WTC11 (cell line): ENCODE measurements at regions not wholly inside any gene's neighbourhood (a gene's known extent, or its start where the extent isn't known, plus 50 kb on each side); places are given as distances from the start of the nearest gene placed in this dataset.

Source experiments
- ATAC-seq: fragments of 200-7000 bp; cut with Tn5 transposase; 2 replicates; pipeline ENCODE4 v1.10.0; 2021; ENCODE audit warnings: mild to moderate bottlenecking, moderate library complexity
- CTCF ChIA-PET: fragments of 300-600 bp; sonication (Branson Sonifier 250); formaldehyde crosslinking; loops from one replicate; lab custom pipeline; 2021; ENCODE audit warnings: antibody characterized with exemption; lab: Charles Lee
- POLR2A ChIA-PET: fragments of 350-600 bp; sonication (Branson Sonifier 250); formaldehyde crosslinking; loops from one replicate; lab custom pipeline; 2021; ENCODE audit warnings: antibody characterized with exemption; lab: Charles Lee
- DNase-seq: peaks from one replicate; pipeline ENCODE4 v3.0.0; 2021; ENCODE audit warnings: low spot score
- H3K27ac Mint-ChIP-seq: 2 replicates; pipeline ENCODE4 v1.8.0; 2021; ENCODE audit warnings: mixed read lengths
- H3K27me3 Mint-ChIP-seq: 2 replicates; pipeline ENCODE4 v1.8.0; 2021; ENCODE audit warnings: low read depth, mild to moderate bottlenecking, moderate library complexity, mixed read lengths
- H3K36me3 Mint-ChIP-seq: 2 replicates; pipeline ENCODE4 v1.8.0; 2021; ENCODE audit warnings: mixed read lengths
- H3K4me1 Mint-ChIP-seq: 2 replicates; pipeline ENCODE4 v1.8.0; 2022; ENCODE audit warnings: mixed read lengths
- H3K4me3 Mint-ChIP-seq: 2 replicates; pipeline ENCODE4 v1.8.0; 2021; ENCODE audit warnings: mild to moderate bottlenecking, moderate library complexity, mixed read lengths
- H3K9me3 Mint-ChIP-seq: 2 replicates; pipeline ENCODE4 v1.8.0; 2021; ENCODE audit warnings: mixed read lengths
- ESRRA ChIP-seq: sonication (generic); formaldehyde crosslinking; IDR thresholded peaks from 2 replicates; pipeline ENCODE4 v1.8.1; 2022; ENCODE audit warnings: mild to moderate bottlenecking, missing genetic modification reagents, borderline replicate concordance
- GTF2I ChIP-seq: fragments of 250-450 bp; sonication (Bioruptor Pico); conservative IDR thresholded peaks from 2 replicates; pipeline ENCODE4 v1.4.0; 2021; ENCODE audit warnings: mild to moderate bottlenecking
- HMGXB4 ChIP-seq: sonication (generic); formaldehyde crosslinking; IDR thresholded peaks from 2 replicates; pipeline ENCODE4 v1.8.1; 2023; ENCODE audit warnings: mild to moderate bottlenecking, moderate library complexity, missing genetic modification reagents
- JUN ChIP-seq: sonication (generic); formaldehyde crosslinking; IDR thresholded peaks from 2 replicates; pipeline ENCODE4 v1.8.0; 2023; ENCODE audit warnings: mild to moderate bottlenecking, missing genetic modification reagents
- KAT7 ChIP-seq: sonication (generic); formaldehyde crosslinking; IDR thresholded peaks from 2 replicates; pipeline ENCODE4 v1.8.1; 2023; ENCODE audit warnings: missing genetic modification reagents, mild to moderate bottlenecking, borderline replicate concordance
- MAX ChIP-seq: sonication (generic); formaldehyde crosslinking; IDR thresholded peaks from 2 replicates; pipeline ENCODE4 v1.8.0; 2022; ENCODE audit warnings: mild to moderate bottlenecking, missing genetic modification reagents
- NR1H2 ChIP-seq: sonication (generic); formaldehyde crosslinking; IDR thresholded peaks from 2 replicates; pipeline ENCODE4 v1.9.0; 2021; ENCODE audit warnings: mild to moderate bottlenecking, moderate library complexity, missing genetic modification reagents
- RELA ChIP-seq: sonication (generic); formaldehyde crosslinking; IDR thresholded peaks from 2 replicates; pipeline ENCODE4 v1.8.1; 2022; ENCODE audit warnings: missing genetic modification reagents, mild to moderate bottlenecking, borderline replicate concordance
- TEAD1 ChIP-seq: sonication (generic); formaldehyde crosslinking; IDR thresholded peaks from 2 replicates; pipeline ENCODE4 v1.8.0; 2022; ENCODE audit warnings: mild to moderate bottlenecking, missing genetic modification reagents
- TEAD4 ChIP-seq: sonication (generic); formaldehyde crosslinking; IDR thresholded peaks from 2 replicates; pipeline ENCODE4 v1.8.0; 2022; ENCODE audit warnings: mild to moderate bottlenecking, missing genetic modification reagents
- ZBTB21 ChIP-seq: sonication (generic); formaldehyde crosslinking; IDR thresholded peaks from 2 replicates; pipeline ENCODE4 v1.8.1; 2023; ENCODE audit warnings: mild to moderate bottlenecking, missing genetic modification reagents, borderline replicate concordance
- ZNF416 ChIP-seq: fragments of 250-450 bp; sonication (Bioruptor Pico); IDR thresholded peaks from 2 replicates; pipeline ENCODE4 v1.9.0; 2021; ENCODE audit warnings: mild to moderate bottlenecking, inconsistent platforms
- ZNF423 ChIP-seq: fragments of 250-450 bp; sonication (Bioruptor Pico); IDR thresholded peaks from 2 replicates; pipeline ENCODE4 v2.1.2; 2022; ENCODE audit warnings: mild to moderate bottlenecking, moderate library complexity
- ZNF425 ChIP-seq: fragments of 250-450 bp; sonication (Bioruptor Pico); conservative IDR thresholded peaks from 2 replicates; pipeline ENCODE4 v1.9.0; 2021; ENCODE audit warnings: mild to moderate bottlenecking
- ZNF512 ChIP-seq: sonication (generic); formaldehyde crosslinking; IDR thresholded peaks from 2 replicates; pipeline ENCODE4 v1.8.1; 2022; ENCODE audit warnings: missing genetic modification reagents, borderline replicate concordance
- ZNF671 ChIP-seq: fragments of 250-450 bp; sonication (Bioruptor Pico); IDR thresholded peaks from 2 replicates; pipeline ENCODE4 v1.8.0; 2021; ENCODE audit warnings: mild to moderate bottlenecking
- TF ChIP-seq, protein P1 (sequence below): fragments of 250-450 bp; sonication (Bioruptor Pico); IDR thresholded peaks from 2 replicates; pipeline ENCODE4 v1.9.0; 2021; ENCODE audit warnings: mild to moderate bottlenecking
- TF ChIP-seq, protein P2 (sequence below): sonication (generic); formaldehyde crosslinking; IDR thresholded peaks from 2 replicates; pipeline ENCODE4 v1.8.0; 2022; ENCODE audit warnings: missing genetic modification reagents

DNA sequence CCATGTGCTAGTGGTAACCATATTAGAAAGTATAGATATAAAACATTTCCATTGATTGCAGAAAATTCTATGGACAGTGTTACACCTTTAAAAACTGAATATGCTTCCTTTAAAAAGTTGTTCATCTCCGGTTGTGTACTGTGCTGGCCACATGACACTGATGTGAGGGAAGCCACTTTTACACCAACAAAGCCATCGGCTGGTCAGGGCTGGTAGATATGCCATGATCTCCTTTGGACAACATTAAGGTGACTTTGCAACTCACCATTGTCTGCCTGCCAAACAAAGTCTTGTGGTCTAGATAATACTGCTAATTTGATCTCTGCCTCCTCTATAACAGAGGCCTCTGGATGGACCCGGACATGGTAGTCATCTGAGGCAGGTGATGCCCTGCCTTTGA, 156.0 kb upstream of the RARB start (continued):
- no peak for TF ChIP-seq ZNF512
- TF ChIP-seq NR1H2 (CRISPR knock-in tag): no peak
- no peak for TF ChIP-seq ZNF416 (CRISPR knock-in tag)
- TF ChIP-seq, protein P1, sequence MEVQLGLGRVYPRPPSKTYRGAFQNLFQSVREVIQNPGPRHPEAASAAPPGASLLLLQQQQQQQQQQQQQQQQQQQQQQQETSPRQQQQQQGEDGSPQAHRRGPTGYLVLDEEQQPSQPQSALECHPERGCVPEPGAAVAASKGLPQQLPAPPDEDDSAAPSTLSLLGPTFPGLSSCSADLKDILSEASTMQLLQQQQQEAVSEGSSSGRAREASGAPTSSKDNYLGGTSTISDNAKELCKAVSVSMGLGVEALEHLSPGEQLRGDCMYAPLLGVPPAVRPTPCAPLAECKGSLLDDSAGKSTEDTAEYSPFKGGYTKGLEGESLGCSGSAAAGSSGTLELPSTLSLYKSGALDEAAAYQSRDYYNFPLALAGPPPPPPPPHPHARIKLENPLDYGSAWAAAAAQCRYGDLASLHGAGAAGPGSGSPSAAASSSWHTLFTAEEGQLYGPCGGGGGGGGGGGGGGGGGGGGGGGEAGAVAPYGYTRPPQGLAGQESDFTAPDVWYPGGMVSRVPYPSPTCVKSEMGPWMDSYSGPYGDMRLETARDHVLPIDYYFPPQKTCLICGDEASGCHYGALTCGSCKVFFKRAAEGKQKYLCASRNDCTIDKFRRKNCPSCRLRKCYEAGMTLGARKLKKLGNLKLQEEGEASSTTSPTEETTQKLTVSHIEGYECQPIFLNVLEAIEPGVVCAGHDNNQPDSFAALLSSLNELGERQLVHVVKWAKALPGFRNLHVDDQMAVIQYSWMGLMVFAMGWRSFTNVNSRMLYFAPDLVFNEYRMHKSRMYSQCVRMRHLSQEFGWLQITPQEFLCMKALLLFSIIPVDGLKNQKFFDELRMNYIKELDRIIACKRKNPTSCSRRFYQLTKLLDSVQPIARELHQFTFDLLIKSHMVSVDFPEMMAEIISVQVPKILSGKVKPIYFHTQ (CRISPR knock-in tag): no peak
- no peak for TF ChIP-seq TEAD1 (CRISPR knock-in tag)

- no peak for ATAC-seq
- Mint-ChIP-seq H3K4me1 (no peaks in the 10 kb centered on the region), H3K27ac (no peak overlapping the region), H3K36me3 (no peaks in the 10 kb centered on the region), H3K4me3 (no peak overlapping the region), H3K27me3 (no peaks in the 10 kb centered on the region), H3K9me3 (no peaks in the 10 kb centered on the region)
- ChIA-PET CTCF (no interaction called here), POLR2A (no interaction called here)
- TF ChIP-seq, protein P2, sequence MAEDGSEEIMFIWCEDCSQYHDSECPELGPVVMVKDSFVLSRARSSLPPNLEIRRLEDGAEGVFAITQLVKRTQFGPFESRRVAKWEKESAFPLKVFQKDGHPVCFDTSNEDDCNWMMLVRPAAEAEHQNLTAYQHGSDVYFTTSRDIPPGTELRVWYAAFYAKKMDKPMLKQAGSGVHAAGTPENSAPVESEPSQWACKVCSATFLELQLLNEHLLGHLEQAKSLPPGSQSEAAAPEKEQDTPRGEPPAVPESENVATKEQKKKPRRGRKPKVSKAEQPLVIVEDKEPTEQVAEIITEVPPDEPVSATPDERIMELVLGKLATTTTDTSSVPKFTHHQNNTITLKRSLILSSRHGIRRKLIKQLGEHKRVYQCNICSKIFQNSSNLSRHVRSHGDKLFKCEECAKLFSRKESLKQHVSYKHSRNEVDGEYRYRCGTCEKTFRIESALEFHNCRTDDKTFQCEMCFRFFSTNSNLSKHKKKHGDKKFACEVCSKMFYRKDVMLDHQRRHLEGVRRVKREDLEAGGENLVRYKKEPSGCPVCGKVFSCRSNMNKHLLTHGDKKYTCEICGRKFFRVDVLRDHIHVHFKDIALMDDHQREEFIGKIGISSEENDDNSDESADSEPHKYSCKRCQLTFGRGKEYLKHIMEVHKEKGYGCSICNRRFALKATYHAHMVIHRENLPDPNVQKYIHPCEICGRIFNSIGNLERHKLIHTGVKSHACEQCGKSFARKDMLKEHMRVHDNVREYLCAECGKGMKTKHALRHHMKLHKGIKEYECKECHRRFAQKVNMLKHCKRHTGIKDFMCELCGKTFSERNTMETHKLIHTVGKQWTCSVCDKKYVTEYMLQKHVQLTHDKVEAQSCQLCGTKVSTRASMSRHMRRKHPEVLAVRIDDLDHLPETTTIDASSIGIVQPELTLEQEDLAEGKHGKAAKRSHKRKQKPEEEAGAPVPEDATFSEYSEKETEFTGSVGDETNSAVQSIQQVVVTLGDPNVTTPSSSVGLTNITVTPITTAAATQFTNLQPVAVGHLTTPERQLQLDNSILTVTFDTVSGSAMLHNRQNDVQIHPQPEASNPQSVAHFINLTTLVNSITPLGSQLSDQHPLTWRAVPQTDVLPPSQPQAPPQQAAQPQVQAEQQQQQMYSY (CRISPR knock-in tag): no peak
- no peak for TF ChIP-seq TEAD4 (CRISPR knock-in tag)
- TF ChIP-seq MAX (CRISPR knock-in tag): no peak
- TF ChIP-seq ZNF416 (CRISPR knock-in tag): no peak
- no peak for DNase-seq
These were observed 154.4 kb upstream of the RARB start for GRCh38 chr3:25273582-25274171.

- Mint-ChIP-seq H3K4me3 (no peak overlapping the region), H3K4me1 (0 out of 2 replicates have a peak, but pooled peaks cover 3% of the 10 kb centered on the region), H3K27ac (no peak overlapping the region), H3K27me3 (no peaks in the 10 kb centered on the region), H3K9me3 (peaks cover 6% of the 10 kb centered on the region), H3K36me3 (no peaks in the 10 kb centered on the region)
- ATAC-seq (no peak), DNase-seq (no peak)
- ChIA-PET CTCF (no interaction called here), POLR2A (no interaction called here)
- TF ChIP-seq JUN (CRISPR knock-in tag): no peak
- TF ChIP-seq GTF2I: no peak
- TF ChIP-seq TEAD1 (CRISPR knock-in tag): no peak
- TF ChIP-seq RELA (CRISPR knock-in tag): no peak
- TF ChIP-seq ZNF423 (CRISPR knock-in tag): no peak
- TF ChIP-seq ESRRA (CRISPR knock-in tag): no peak
- TF ChIP-seq HMGXB4 (CRISPR knock-in tag): no peak
- TF ChIP-seq ZNF425 (CRISPR knock-in tag): no peak
- TF ChIP-seq ZNF671 (CRISPR knock-in tag): no peak
- no peak for TF ChIP-seq ZBTB21
- no peak for TF ChIP-seq KAT7 (CRISPR knock-in tag)
These were observed 150.6 kb upstream of the RARB start for GRCh38 chr3:25277503-25277902.
